Stimulated activated CD8-positive, alpha-beta memory T cell treated with anti-CD3 and anti-CD28 coated beads, Interleukin-12 subunit alpha, Interleukin-12 subunit beta, amount 100 ng/mL, for 24 hours (primary cell): ENCODE measurements at regions not wholly inside any gene's neighbourhood (a gene's known extent, or its start where the extent isn't known, plus 50 kb on each side); places are given as distances from the start of the nearest gene placed in this dataset.
"Not testable (repeated sequence)": the region's sequence is repeated elsewhere in the genome, so short reads cannot be mapped to it uniquely, and the experiment has no call there.

Experiments used
- DNase-seq: peaks from one replicate; pipeline ENCODE4 v3.0.0-alpha.2; 2020; ENCODE audit errors: extremely low read depth

- DNase-seq, result no peak
Measured at GRCh38 chr15:79157631-79158592, 67.3 kb upstream of the RASGRF1 start.

GRCh38 chr15:79156704-79157375 is 66.3 kb upstream of the RASGRF1 start:
- DNase-seq, result no peak

- DNase-seq, result no peak
Measured at GRCh38 chr15:79154483-79155135, 64.0 kb upstream of the RASGRF1 start.

- DNase-seq, result not testable (repeated sequence)
Measured at GRCh38 chr15:79144290-79144689, 53.7 kb upstream of the RASGRF1 start.

- DNase-seq, result no peak
Measured at GRCh38 chr15:79140846-79141570, 50.4 kb upstream of the RASGRF1 start.
